Neural cell (in vitro differentiated cells): ENCODE measurements at regions not wholly inside any gene's neighbourhood (a gene's known extent, or its start where the extent isn't known, plus 50 kb on each side); places are given as distances from the start of the nearest gene placed in this dataset.

Source experiments
- EZH2 ChIP-seq: fragments of 200-600, 300-800 bp; shearing (Covaris generic), sonication (generic); IDR thresholded peaks from 2 replicates; pipeline ENCODE4 v1.6.1; 2014; ENCODE audit warnings: antibody characterized with exemption, low read length, borderline replicate concordance, mild to moderate bottlenecking; ENCODE audit not compliant: insufficient read depth, poor library complexity, severe bottlenecking
- POLR2AphosphoS5 ChIP-seq: IDR thresholded peaks from 2 replicates; pipeline ENCODE4 v1.6.1; 2012
- REST ChIP-seq: IDR thresholded peaks from 2 replicates; pipeline ENCODE4 v1.6.1; 2012; ENCODE audit warnings: borderline replicate concordance
- SMC3 ChIP-seq: fragments of 450-650 bp; conservative IDR thresholded peaks from 2 replicates; pipeline ENCODE4 v1.6.1; 2014; ENCODE audit warnings: antibody characterized with exemption, mild to moderate bottlenecking, moderate library complexity; ENCODE audit not compliant: poor library complexity
- TAF1 ChIP-seq: IDR thresholded peaks from 2 replicates; pipeline ENCODE4 v1.6.1; 2012; ENCODE audit warnings: low read depth
- TF ChIP-seq, protein P1 (sequence below): fragments of 450-650 bp; IDR thresholded peaks from 2 replicates; pipeline ENCODE4 v1.5.1; 2014; ENCODE audit warnings: antibody characterized with exemption, mild to moderate bottlenecking, moderate library complexity; ENCODE audit not compliant: poor library complexity, severe bottlenecking

DNA sequence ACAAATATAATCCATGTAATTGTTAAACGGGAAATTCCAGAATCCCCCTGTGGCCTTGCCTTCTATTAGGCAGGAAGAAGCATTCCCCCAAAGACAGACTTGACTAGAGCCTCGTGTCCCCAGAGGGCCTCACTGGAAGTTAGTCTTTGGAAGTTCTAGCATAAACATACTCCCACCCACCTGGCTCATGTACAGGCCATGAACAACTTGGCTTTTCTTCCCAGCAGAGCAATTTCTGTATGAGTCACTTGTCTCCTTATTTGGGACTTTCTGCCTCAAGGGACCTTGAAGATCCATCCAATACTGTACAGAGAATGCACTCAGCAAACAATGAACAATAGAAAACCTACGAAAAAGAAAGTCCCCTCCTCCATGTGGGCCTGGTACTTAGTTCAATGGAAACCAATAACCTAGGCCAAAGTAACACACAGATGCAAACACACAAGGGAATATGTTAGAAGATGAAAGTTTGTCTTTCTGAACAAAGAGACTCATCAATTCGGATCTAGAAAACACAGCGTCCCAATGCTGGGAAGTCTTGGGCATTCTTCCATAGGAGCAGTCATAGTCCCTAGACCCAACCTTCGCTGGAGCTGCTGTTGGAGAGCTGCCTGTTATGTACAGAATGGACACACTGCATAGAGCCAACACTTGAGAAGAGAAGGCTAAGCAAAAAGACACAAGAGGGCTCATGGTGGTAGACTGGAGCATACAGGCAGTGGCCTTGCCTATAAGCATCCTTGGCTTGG is 303.5 kb downstream of the HRH4 start:
- TF ChIP-seq, protein P1, sequence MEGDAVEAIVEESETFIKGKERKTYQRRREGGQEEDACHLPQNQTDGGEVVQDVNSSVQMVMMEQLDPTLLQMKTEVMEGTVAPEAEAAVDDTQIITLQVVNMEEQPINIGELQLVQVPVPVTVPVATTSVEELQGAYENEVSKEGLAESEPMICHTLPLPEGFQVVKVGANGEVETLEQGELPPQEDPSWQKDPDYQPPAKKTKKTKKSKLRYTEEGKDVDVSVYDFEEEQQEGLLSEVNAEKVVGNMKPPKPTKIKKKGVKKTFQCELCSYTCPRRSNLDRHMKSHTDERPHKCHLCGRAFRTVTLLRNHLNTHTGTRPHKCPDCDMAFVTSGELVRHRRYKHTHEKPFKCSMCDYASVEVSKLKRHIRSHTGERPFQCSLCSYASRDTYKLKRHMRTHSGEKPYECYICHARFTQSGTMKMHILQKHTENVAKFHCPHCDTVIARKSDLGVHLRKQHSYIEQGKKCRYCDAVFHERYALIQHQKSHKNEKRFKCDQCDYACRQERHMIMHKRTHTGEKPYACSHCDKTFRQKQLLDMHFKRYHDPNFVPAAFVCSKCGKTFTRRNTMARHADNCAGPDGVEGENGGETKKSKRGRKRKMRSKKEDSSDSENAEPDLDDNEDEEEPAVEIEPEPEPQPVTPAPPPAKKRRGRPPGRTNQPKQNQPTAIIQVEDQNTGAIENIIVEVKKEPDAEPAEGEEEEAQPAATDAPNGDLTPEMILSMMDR: no peak
- TF ChIP-seq POLR2AphosphoS5 (no peak), REST (no peak), EZH2 (no peak), SMC3 (no peak), TAF1 (no peak)
